HFF-Myc (cell line): ENCODE measurements at regions not wholly inside any gene's neighbourhood (a gene's known extent, or its start where the extent isn't known, plus 50 kb on each side); places are given as distances from the start of the nearest gene placed in this dataset.
"Not testable (repeated sequence)": the region's sequence is repeated elsewhere in the genome, so short reads cannot be mapped to it uniquely, and the experiment has no call there.

Experiments
- DNase-seq: peaks from one replicate; pipeline ENCODE4 v3.0.0-alpha.2; 2011; ENCODE audit warnings: low read depth; ENCODE audit errors: extremely low read depth
- H3K4me3 ChIP-seq: replicated peaks from 2 replicates; pipeline ENCODE4 v1.5.1; 2011; ENCODE audit warnings: low read depth, mild to moderate bottlenecking, control low read depth, low read length
- CTCF ChIP-seq: IDR thresholded peaks from 2 replicates; pipeline ENCODE4 v1.5.1; 2012; ENCODE audit warnings: mild to moderate bottlenecking, low read depth, low read length, control low read depth; ENCODE audit errors: missing control alignments

GRCh38 chrX:40230646-40231045 is 132.9 kb upstream of the BCOR start:
- TF ChIP-seq CTCF = no peak
- H3K4me3 ChIP-seq = no peak overlapping the region
- DNase-seq = no peak

- TF ChIP-seq CTCF = no peak
- H3K4me3 ChIP-seq = no peak overlapping the region
- DNase-seq = no peak
These were observed 129.4 kb upstream of the BCOR start for GRCh38 chrX:40227125-40227524.

- no peak overlapping the region for H3K4me3 ChIP-seq
- TF ChIP-seq CTCF = no peak
- DNase-seq = no peak
These were observed 126.9 kb upstream of the BCOR start for GRCh38 chrX:40224658-40225057.

- not testable (repeated sequence) for H3K4me3 ChIP-seq, DNase-seq
These were observed 124.9 kb upstream of the BCOR start for GRCh38 chrX:40222612-40223011.

DNA sequence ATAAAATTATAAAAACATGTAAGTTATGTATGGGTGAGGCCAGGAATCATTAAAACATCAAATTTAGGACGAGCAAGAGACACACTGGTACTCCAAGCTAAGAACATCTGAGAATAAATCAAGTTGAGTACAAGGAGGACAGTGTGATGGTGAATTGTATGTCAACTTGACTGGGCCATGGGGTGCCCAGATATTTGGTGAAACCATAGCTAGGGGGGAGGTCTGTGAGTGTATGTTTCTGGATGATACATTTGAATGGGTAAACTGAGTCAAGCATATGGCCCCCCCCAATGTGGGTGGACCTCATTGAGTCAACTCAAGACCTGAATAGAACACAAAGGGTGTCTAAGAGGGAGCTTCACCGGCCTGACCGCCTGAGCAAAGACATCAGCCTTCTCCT is 115.3 kb upstream of the BCOR start:
- no peak overlapping the region for H3K4me3 ChIP-seq
- no peak for DNase-seq
- no peak for TF ChIP-seq CTCF

DNA sequence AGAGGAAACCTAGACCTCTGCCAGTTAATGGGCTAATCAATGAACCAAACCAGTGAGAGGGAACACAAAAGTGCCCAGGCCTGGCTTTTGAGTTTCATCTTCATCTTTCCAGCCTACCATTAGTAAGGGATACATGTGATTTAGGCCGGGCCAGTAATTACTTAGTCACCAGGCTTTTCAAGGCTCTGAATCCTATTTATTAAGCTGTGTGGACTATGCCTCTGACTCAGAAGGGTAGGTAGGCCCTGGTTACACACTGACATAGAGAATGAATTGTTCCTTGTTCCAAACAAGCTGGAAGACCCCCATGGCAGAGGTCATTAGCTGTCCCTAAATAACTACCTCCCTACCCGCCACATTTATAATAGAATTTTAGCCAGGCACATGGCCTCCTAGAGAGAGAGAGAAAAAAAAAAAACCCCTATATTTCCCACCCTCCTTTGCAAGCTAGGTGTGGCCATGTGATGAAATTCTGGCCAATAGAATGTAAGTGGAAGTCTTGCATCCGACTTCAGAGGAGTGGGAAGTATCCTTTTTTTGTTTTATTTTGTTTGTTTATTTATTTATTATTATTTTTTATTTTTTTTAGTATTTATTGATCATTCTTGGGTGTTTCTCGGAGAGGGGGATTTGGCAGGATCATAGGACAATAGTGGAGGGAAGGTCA is 112.3 kb upstream of the BCOR start:
- H3K4me3 ChIP-seq = no peak overlapping the region
- no peak for TF ChIP-seq CTCF
- DNase-seq = no peak

GRCh38 chrX:40207626-40208025 is 109.9 kb upstream of the BCOR start:
- H3K4me3 ChIP-seq = no peak overlapping the region
- DNase-seq = no peak
- TF ChIP-seq CTCF = no peak
